Small intestine (tissue), 7 donors: ENCODE measurements at regions not wholly inside any gene's neighbourhood (a gene's known extent, or its start where the extent isn't known, plus 50 kb on each side); places are given as distances from the start of the nearest gene placed in this dataset.

Experiments
- DNase-seq, 2 donors: peaks; one replicate each; pipeline versions ENCODE4 v3.0.0 to v3.0.0-alpha.2; 2013
- FAIRE-seq: peaks from 2 replicates; lab custom pipeline; 2012; peaks lifted over from hg19 to GRCh38; lab: Jason Lieb, UNC
- H3K27ac ChIP-seq, 3 donors: one replicate each; pipeline ENCODE4 v1.5.1; 2013; ENCODE audit warnings: low read length in 2 of 3, mild to moderate bottlenecking in 2 of 3, control low read depth in 1 of 3, inconsistent platforms in 1 of 3, low read depth in 1 of 3, moderate library complexity in 1 of 3
- H3K27me3 ChIP-seq, 3 donors: one replicate each; pipeline ENCODE4 v1.6.1; 2013; ENCODE audit warnings: low read length in 3 of 3, inconsistent platforms in 1 of 3; ENCODE audit not compliant: control insufficient read depth in 3 of 3, insufficient read depth in 3 of 3
- H3K36me3 ChIP-seq, 3 donors: one replicate each; pipeline ENCODE4 v1.6.1; 2013; ENCODE audit warnings: low read length in 3 of 3, inconsistent platforms in 1 of 3, low read depth in 1 of 3, mild to moderate bottlenecking in 1 of 3, moderate library complexity in 1 of 3; ENCODE audit not compliant: control insufficient read depth in 3 of 3, insufficient read depth in 2 of 3
- H3K4me1 ChIP-seq, 3 donors: one replicate each; pipeline ENCODE4 v1.6.1; 2013; ENCODE audit warnings: low read length in 2 of 3, inconsistent platforms in 1 of 3, low read depth in 1 of 3, mild to moderate bottlenecking in 1 of 3, moderate library complexity in 1 of 3; ENCODE audit not compliant: control insufficient read depth in 3 of 3, insufficient read depth in 2 of 3
- H3K4me3 ChIP-seq, 3 donors: one replicate each; pipeline ENCODE4 v1.5.1; 2013; ENCODE audit warnings: low read length in 3 of 3, control low read depth in 1 of 3, inconsistent platforms in 1 of 3, low read depth in 1 of 3, mild to moderate bottlenecking in 1 of 3, moderate library complexity in 1 of 3
- H3K9me3 ChIP-seq, 2 donors: one replicate each; pipeline ENCODE4 v1.6.1; 2013; ENCODE audit warnings: low read depth in 1 of 2, low read length in 1 of 2; ENCODE audit not compliant: control insufficient read depth in 2 of 2, insufficient read depth in 1 of 2
- WGBS, 3 donors: extraction: QIAGEN DNeasy Blood & Tissue Kit; methylation state at CpG; one replicate each; pipeline ENCODE4 v1.1.7; 2013; 5-methylcytosine and 5-hydroxymethylcytosine counted together
- donor health status: healthy with polysubstance abuse.
- donor health status: control.
- donor health status: control.
- donor health status: Bipolar disorder and iron deficiency.
- donor health status: healthy.

- Histone ChIP-seq H3K27ac (peak overlapping the region in 1 of 3 donors; percentile 11), H3K36me3 (no peaks in the 10 kb centered on the region), H3K4me1 (no peaks in the 10 kb centered on the region), H3K4me3 (no peak overlapping the region), H3K9me3 (no peaks in the 10 kb centered on the region), H3K27me3 (no peaks in the 10 kb centered on the region)
- DNase-seq = peak in 1 of 2 donors; percentile 1
- WGBS, 3 donors = 22 to 51% (median 38%) methylated on average over 11 of the region's 11 CpGs
- FAIRE-seq = no peak
Measured at GRCh38 chrX:19183761-19184477, 61.7 kb upstream of the ADGRG2 start.

DNA sequence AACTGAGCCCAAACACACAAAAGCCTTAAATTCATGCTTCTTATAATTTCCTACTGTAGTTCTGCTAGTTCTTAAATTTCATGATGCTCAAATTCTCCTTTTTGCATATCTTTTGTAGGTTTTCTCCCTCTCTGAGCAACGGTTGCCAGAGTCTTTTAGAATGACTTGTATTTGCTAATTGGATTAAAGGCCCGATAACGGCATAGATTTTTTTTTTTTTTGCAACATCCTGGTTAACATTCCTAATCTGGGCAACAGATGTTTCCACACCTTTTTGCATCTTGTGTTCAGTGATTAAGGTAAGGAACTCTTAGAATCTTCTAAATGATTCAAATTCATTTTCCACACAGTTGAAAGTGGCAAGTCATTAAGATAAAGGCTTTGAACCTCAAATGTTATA lies 66.3 kb upstream of the ADGRG2 start:
- 16 to 50% (median 35%) methylated on average over 3 of the region's 3 CpGs for WGBS, 3 donors
- DNase-seq (no peak), FAIRE-seq (no peak)
- no peaks in the 10 kb centered on the region for H3K4me1 ChIP-seq
- no peaks in the 10 kb centered on the region for H3K9me3 ChIP-seq
- H3K27ac ChIP-seq = no peak overlapping the region
- no peak overlapping the region for H3K4me3 ChIP-seq
- H3K27me3 ChIP-seq = no peaks in the 10 kb centered on the region
- H3K36me3 ChIP-seq = no peaks in the 10 kb centered on the region

- Histone ChIP-seq H3K27ac (no peak overlapping the region), H3K4me1 (no peaks in the 10 kb centered on the region), H3K36me3 (no peaks in the 10 kb centered on the region), H3K27me3 (no peaks in the 10 kb centered on the region), H3K9me3 (no peaks in the 10 kb centered on the region), H3K4me3 (no peak overlapping the region)
- 79 to 91% (median 88%) methylated on average over 5 of the region's 5 CpGs for WGBS, 3 donors
- DNase-seq = no peak
- no peak for FAIRE-seq
Measured at GRCh38 chrX:19190902-19191301, 68.6 kb upstream of the ADGRG2 start.

DNA sequence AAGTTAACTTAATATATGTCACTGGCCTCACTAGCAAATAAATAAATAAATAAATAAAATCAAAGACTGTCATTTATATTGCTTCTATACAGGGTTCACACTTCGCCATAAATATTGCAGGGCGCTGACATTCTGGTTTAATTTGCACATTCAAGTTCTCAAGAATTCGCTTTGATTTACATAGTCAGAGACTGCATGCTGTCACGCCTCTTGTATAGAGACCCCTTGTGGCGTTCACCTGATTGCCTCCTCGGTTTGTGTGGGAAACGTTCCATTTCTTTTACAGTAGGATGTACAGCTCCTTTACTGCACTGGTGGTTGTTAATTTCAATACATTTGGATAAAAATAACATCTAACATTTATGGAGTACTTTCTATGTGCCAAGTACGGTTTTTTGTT lies 71.3 kb upstream of the ADGRG2 start:
- Histone ChIP-seq H3K4me3 (no peak overlapping the region), H3K9me3 (no peaks in the 10 kb centered on the region), H3K27me3 (no peaks in the 10 kb centered on the region), H3K36me3 (no peaks in the 10 kb centered on the region), H3K27ac (no peak overlapping the region), H3K4me1 (no peaks in the 10 kb centered on the region)
- DNase-seq (no peak), FAIRE-seq (no peak)
- WGBS, 3 donors = 66 to 80% (median 67%) methylated on average over 8 of the region's 8 CpGs

DNA sequence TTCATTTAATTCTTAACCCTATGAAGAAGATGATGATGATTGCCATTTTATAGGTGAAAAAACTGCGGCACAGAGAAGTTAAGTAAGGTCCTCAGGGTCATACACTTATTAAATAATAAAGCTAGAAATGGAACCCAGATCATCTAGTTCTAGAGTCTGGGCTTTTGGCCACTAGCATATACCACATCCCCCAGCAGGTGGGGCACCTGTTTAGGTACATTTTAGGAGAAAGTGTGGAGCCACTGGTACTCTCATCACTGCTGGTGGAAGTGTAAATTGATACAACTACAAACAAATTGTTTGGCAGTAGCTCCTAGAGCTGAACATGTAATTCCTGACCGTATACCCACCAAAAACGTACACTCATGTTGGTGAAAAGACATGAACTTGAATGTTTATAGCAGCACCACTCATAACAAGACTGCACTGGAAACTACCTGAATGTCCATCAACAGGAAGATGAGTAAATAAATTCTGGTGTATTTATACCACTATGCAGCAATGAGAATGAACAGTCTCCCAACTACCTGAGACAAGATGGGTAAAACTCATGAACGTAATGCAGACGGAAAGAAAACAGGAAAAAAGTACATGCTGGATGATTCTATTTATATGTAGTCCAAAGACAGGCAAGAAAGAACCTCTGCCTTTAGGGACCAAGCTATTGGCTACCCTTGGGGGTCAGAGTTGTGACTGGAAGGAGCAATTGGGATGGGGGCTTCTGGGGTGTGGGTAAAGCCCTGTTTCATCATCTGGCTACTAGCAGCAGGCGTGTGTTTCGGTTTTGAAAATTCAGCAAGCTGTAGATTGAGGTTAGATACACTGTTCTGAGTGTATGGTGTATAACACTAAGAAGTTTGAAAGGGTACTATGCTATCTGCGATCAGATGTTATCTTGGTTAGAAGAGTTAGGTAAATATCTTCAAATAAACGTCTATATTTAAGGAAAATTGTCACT lies 72.3 kb upstream of the ADGRG2 start:
- no peaks in the 10 kb centered on the region for H3K36me3 ChIP-seq
- no peak overlapping the region for H3K27ac ChIP-seq
- no peaks in the 10 kb centered on the region for H3K4me1 ChIP-seq
- no peak for DNase-seq
- no peaks in the 10 kb centered on the region for H3K9me3 ChIP-seq
- no peaks in the 10 kb centered on the region for H3K27me3 ChIP-seq
- FAIRE-seq = no peak
- WGBS, 3 donors = 70 to 73% (median 71%) methylated on average over 9 of the region's 9 CpGs
- H3K4me3 ChIP-seq = no peak overlapping the region

DNA sequence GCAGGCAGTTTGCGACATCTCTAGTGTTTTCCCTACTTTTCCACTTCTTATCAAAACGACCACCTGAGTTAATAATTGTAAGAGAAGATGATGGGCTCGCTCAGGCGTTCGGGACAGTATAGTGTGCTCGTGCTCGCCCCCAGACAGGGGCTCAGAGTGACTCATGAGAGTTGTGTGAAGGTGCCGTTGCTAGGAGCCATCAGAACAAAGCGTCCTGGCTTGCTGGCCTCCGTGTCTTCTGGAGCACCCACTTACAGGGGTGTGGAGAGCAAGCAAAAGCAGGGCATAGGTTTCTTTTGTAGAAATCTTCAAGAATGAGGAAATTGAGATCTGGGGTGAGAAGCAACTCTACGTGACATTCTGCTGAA lies 73.0 kb upstream of the ADGRG2 start:
- WGBS, 3 donors = 31 to 56% (median 50%) methylated on average over 11 of the region's 11 CpGs
- no peaks in the 10 kb centered on the region for H3K27me3 ChIP-seq
- no peaks in the 10 kb centered on the region for H3K4me1 ChIP-seq
- FAIRE-seq (no peak), DNase-seq (no peak)
- no peak overlapping the region for H3K4me3 ChIP-seq
- no peaks in the 10 kb centered on the region for H3K9me3 ChIP-seq
- no peaks in the 10 kb centered on the region for H3K36me3 ChIP-seq
- no peak overlapping the region for H3K27ac ChIP-seq

GRCh38 chrX:19198473-19198872 lies 76.2 kb upstream of the ADGRG2 start:
- FAIRE-seq (no peak), DNase-seq (no peak)
- 68 to 87% (median 83%) methylated on average over 2 of the region's 2 CpGs for WGBS, 3 donors
- H3K27ac ChIP-seq = no peak overlapping the region
- H3K9me3 ChIP-seq = no peaks in the 10 kb centered on the region
- no peak overlapping the region for H3K4me3 ChIP-seq
- no peaks in the 10 kb centered on the region for H3K36me3 ChIP-seq
- no peaks in the 10 kb centered on the region for H3K27me3 ChIP-seq
- H3K4me1 ChIP-seq = no peaks in the 10 kb centered on the region

DNA sequence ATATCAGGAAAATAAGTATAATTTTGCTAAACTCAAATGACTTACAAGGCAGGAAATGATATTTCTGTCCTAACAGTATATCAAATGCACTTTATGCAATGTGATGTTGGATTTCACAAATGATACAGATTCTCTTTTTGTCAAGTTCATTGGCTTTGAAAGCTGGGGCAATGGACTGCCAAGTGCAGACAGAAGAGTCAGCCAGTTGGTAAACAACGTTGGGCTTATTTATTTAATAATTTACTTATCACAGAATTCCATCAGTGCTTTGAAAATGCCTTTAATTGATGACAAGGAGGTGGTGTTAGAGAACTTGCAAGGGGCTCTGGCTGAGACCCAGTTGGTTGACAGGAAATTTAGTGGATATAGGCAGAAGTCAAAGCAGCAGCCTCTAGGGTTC lies 79.9 kb upstream of the ADGRG2 start:
- FAIRE-seq = no peak

More for the DNA sequence above, 79.9 kb upstream of the ADGRG2 start:
- Histone ChIP-seq H3K4me3 (no peak overlapping the region), H3K36me3 (no peaks in the 10 kb centered on the region), H3K27me3 (no peaks in the 10 kb centered on the region), H3K27ac (no peak overlapping the region), H3K9me3 (no peaks in the 10 kb centered on the region), H3K4me1 (no peaks in the 10 kb centered on the region)
- DNase-seq = no peak
- 3 to 13% (median 7%) methylated on average over 1 of the region's 1 CpG for whole genome bisulfite sequencing, 3 donors
